Skeletal muscle satellite cell (primary cell): ENCODE measurements at regions not wholly inside any gene's neighbourhood (a gene's known extent, or its start where the extent isn't known, plus 50 kb on each side); places are given as distances from the start of the nearest gene placed in this dataset.
A peak's percentile ranks its signal among the peaks of the same experiment; 100 is the strongest.

ENCODE experiments used
- H3K27me3 ChIP-seq: 2 replicates; pipeline ENCODE4 v1.7.0; 2013; ENCODE audit warnings: low read length; ENCODE audit not compliant: control insufficient read depth, insufficient read depth
- H3K36me3 ChIP-seq: 2 replicates; pipeline ENCODE4 v1.7.0; 2013; ENCODE audit warnings: mild to moderate bottlenecking, control low read depth, low read length; ENCODE audit not compliant: insufficient read depth
- H3K4me1 ChIP-seq: 2 replicates; pipeline ENCODE4 v1.7.0; 2013; ENCODE audit warnings: low read length; ENCODE audit not compliant: control insufficient read depth, insufficient read depth
- H3K4me2 ChIP-seq: 2 replicates; pipeline ENCODE4 v1.7.0; 2013; ENCODE audit warnings: mild to moderate bottlenecking, low read length
- H3K4me3 ChIP-seq: 2 replicates; pipeline ENCODE4 v1.7.0; 2013; ENCODE audit warnings: low read length
- H3K9ac ChIP-seq: 2 replicates; pipeline ENCODE4 v1.7.0; 2013; ENCODE audit warnings: mild to moderate bottlenecking, low read depth, low read length, moderate library complexity
- H3K9me3 ChIP-seq: replicated peaks from 2 replicates; pipeline ENCODE4 v1.7.0; 2013; ENCODE audit warnings: mild to moderate bottlenecking, control low read depth, low read length

- Histone ChIP-seq H3K4me1 (no peaks in the 10 kb centered on the region), H3K27me3 (no peaks in the 10 kb centered on the region), H3K9me3 (no peaks in the 10 kb centered on the region), H3K36me3 (no peaks in the 10 kb centered on the region), H3K9ac (no peak overlapping the region), H3K4me2 (no peak overlapping the region), H3K4me3 (no peak overlapping the region)
Measured at GRCh38 chr2:128735296-128735960, 416.8 kb upstream of the HS6ST1 start.

- Histone ChIP-seq H3K9ac (no peak overlapping the region), H3K4me2 (no peak overlapping the region), H3K36me3 (no peaks in the 10 kb centered on the region), H3K4me3 (no peak overlapping the region), H3K27me3 (no peaks in the 10 kb centered on the region), H3K4me1 (no peaks in the 10 kb centered on the region), H3K9me3 (no peaks in the 10 kb centered on the region)
Measured at GRCh38 chr2:128736046-128736688, 417.5 kb upstream of the HS6ST1 start.

GRCh38 chr2:128736689-128737545 is 418.2 kb upstream of the HS6ST1 start:
- Histone ChIP-seq H3K9ac (no peak overlapping the region), H3K27me3 (no peaks in the 10 kb centered on the region), H3K36me3 (no peaks in the 10 kb centered on the region), H3K9me3 (no peaks in the 10 kb centered on the region), H3K4me2 (peak overlapping the region; percentile 56), H3K4me1 (no peaks in the 10 kb centered on the region), H3K4me3 (no peak overlapping the region)

GRCh38 chr2:128737546-128737826 is 418.8 kb upstream of the HS6ST1 start:
- Histone ChIP-seq H3K36me3 (no peaks in the 10 kb centered on the region), H3K9me3 (no peaks in the 10 kb centered on the region), H3K27me3 (no peaks in the 10 kb centered on the region), H3K4me3 (no peak overlapping the region), H3K4me1 (no peaks in the 10 kb centered on the region), H3K9ac (no peak overlapping the region), H3K4me2 (no peak overlapping the region)

- H3K4me1 ChIP-seq, result no peaks in the 10 kb centered on the region
- H3K4me2 ChIP-seq, result no peak overlapping the region
- H3K27me3 ChIP-seq, result no peaks in the 10 kb centered on the region
- H3K9ac ChIP-seq, result no peak overlapping the region
- no peaks in the 10 kb centered on the region for H3K36me3 ChIP-seq
- no peak overlapping the region for H3K4me3 ChIP-seq
- no peaks in the 10 kb centered on the region for H3K9me3 ChIP-seq
Measured at GRCh38 chr2:128738446-128739110, 419.9 kb upstream of the HS6ST1 start.

- Histone ChIP-seq H3K9ac (no peak overlapping the region), H3K4me3 (no peak overlapping the region), H3K4me1 (no peaks in the 10 kb centered on the region), H3K36me3 (no peaks in the 10 kb centered on the region), H3K4me2 (no peak overlapping the region), H3K27me3 (no peaks in the 10 kb centered on the region), H3K9me3 (no peaks in the 10 kb centered on the region)
Measured at GRCh38 chr2:128742467-128742866, 423.8 kb upstream of the HS6ST1 start.

GRCh38 chr2:128745946-128746345 is 427.3 kb upstream of the HS6ST1 start:
- Histone ChIP-seq H3K9ac (no peak overlapping the region), H3K9me3 (no peaks in the 10 kb centered on the region), H3K36me3 (no peaks in the 10 kb centered on the region), H3K4me2 (no peak overlapping the region), H3K4me1 (no peaks in the 10 kb centered on the region), H3K27me3 (no peaks in the 10 kb centered on the region), H3K4me3 (no peak overlapping the region)

- H3K4me2 ChIP-seq, result no peak overlapping the region
- H3K4me1 ChIP-seq, result no peaks in the 10 kb centered on the region
- no peaks in the 10 kb centered on the region for H3K27me3 ChIP-seq
- H3K9ac ChIP-seq, result no peak overlapping the region
- H3K4me3 ChIP-seq, result no peak overlapping the region
- no peaks in the 10 kb centered on the region for H3K9me3 ChIP-seq
- no peaks in the 10 kb centered on the region for H3K36me3 ChIP-seq
Measured at GRCh38 chr2:128746356-128746755, 427.7 kb upstream of the HS6ST1 start.

GRCh38 chr2:128748336-128748735 is 429.7 kb upstream of the HS6ST1 start:
- Histone ChIP-seq H3K4me1 (no peaks in the 10 kb centered on the region), H3K4me2 (no peak overlapping the region), H3K36me3 (no peaks in the 10 kb centered on the region), H3K9me3 (no peaks in the 10 kb centered on the region), H3K27me3 (no peaks in the 10 kb centered on the region), H3K9ac (no peak overlapping the region), H3K4me3 (no peak overlapping the region)

- Histone ChIP-seq H3K36me3 (no peaks in the 10 kb centered on the region), H3K4me1 (no peaks in the 10 kb centered on the region), H3K9ac (no peak overlapping the region), H3K4me3 (no peak overlapping the region), H3K9me3 (no peaks in the 10 kb centered on the region), H3K27me3 (no peaks in the 10 kb centered on the region), H3K4me2 (no peak overlapping the region)
Measured at GRCh38 chr2:128748835-128749605, 430.4 kb upstream of the HS6ST1 start.
